ENCODE measurements at regions not wholly inside any gene's neighbourhood (a gene's known extent, or its start where the extent isn't known, plus 50 kb on each side); places are given as distances from the start of the nearest gene placed in this dataset.

- H3K36me3 ChIP-seq (ENCODE audit: control insufficient read depth, insufficient read depth, low read length) = no peaks in the 10 kb centered on the region
- H3K79me2 ChIP-seq (ENCODE audit: control insufficient read depth, insufficient read depth, low read length) = no peaks in the 10 kb centered on the region
- no peak for TF ChIP-seq CTCF (conservative IDR thresholded peaks at IDR 0.05 in 1 of 2, IDR thresholded peaks at IDR 0.05 in 1 of 2; ENCODE audit: low read depth in 1 of 2, low read length in 2 of 2)
- no peak for TF ChIP-seq EZH2 (IDR thresholded peaks at IDR 0.05; ENCODE audit: low read length, missing control alignments)
- peak in 1 of 2 donors; percentile 15 for DNase-seq (ENCODE audit: low read depth in 2 of 2)
- no peaks in the 10 kb centered on the region for H4K20me1 ChIP-seq (ENCODE audit: control insufficient read depth, extremely low read depth, insufficient read depth, low read length)
- H3K4me2 ChIP-seq (ENCODE audit: extremely low read depth, insufficient read depth, low read length) = no peak overlapping the region
- H3K4me3 ChIP-seq (replicated peaks in 1 of 4; ENCODE audit: control extremely low read depth in 1 of 4, insufficient read depth in 1 of 4, low read depth in 3 of 4, low read length in 4 of 4) = no peak overlapping the region
- no peaks in the 10 kb centered on the region for H3K27me3 ChIP-seq (ENCODE audit: control insufficient read depth, insufficient read depth, low read length)
- no peak overlapping the region for H3K27ac ChIP-seq (ENCODE audit: insufficient read depth, low read length)
- H3K9ac ChIP-seq (ENCODE audit: insufficient read depth, low read length) = no peak overlapping the region
- no peaks in the 10 kb centered on the region for H3K4me1 ChIP-seq (ENCODE audit: control insufficient read depth, extremely low read depth, insufficient read depth, low read length)
- H2AFZ ChIP-seq (ENCODE audit: low read length) = no peak overlapping the region
- H3K9me3 ChIP-seq (ENCODE audit: control insufficient read depth, insufficient read depth, low read depth, low read length) = no peaks in the 10 kb centered on the region
Measured at GRCh38 chr5:12911156-12911555, 1006.9 kb upstream of the CTNND2 start.

GRCh38 chr5:12910641-12911040 lies 1006.4 kb upstream of the CTNND2 start:
- H3K9ac ChIP-seq (ENCODE audit: insufficient read depth, low read length) = no peak overlapping the region
- H3K4me2 ChIP-seq (ENCODE audit: extremely low read depth, insufficient read depth, low read length) = no peak overlapping the region
- H3K27me3 ChIP-seq (ENCODE audit: control insufficient read depth, insufficient read depth, low read length) = no peaks in the 10 kb centered on the region
- H3K9me3 ChIP-seq (ENCODE audit: control insufficient read depth, insufficient read depth, low read depth, low read length) = no peaks in the 10 kb centered on the region
- TF ChIP-seq CTCF (conservative IDR thresholded peaks at IDR 0.05 in 1 of 2, IDR thresholded peaks at IDR 0.05 in 1 of 2; ENCODE audit: low read depth in 1 of 2, low read length in 2 of 2) = no peak
- TF ChIP-seq EZH2 (IDR thresholded peaks at IDR 0.05; ENCODE audit: low read length, missing control alignments) = no peak
- H3K4me1 ChIP-seq (ENCODE audit: control insufficient read depth, extremely low read depth, insufficient read depth, low read length) = no peaks in the 10 kb centered on the region
- H4K20me1 ChIP-seq (ENCODE audit: control insufficient read depth, extremely low read depth, insufficient read depth, low read length) = no peaks in the 10 kb centered on the region
- H3K79me2 ChIP-seq (ENCODE audit: control insufficient read depth, insufficient read depth, low read length) = no peaks in the 10 kb centered on the region
- H3K4me3 ChIP-seq (replicated peaks in 1 of 4; ENCODE audit: control extremely low read depth in 1 of 4, insufficient read depth in 1 of 4, low read depth in 3 of 4, low read length in 4 of 4) = no peak overlapping the region
- no peak overlapping the region for H2AFZ ChIP-seq (ENCODE audit: low read length)
- no peak overlapping the region for H3K27ac ChIP-seq (ENCODE audit: insufficient read depth, low read length)
- H3K36me3 ChIP-seq (ENCODE audit: control insufficient read depth, insufficient read depth, low read length) = no peaks in the 10 kb centered on the region
- DNase-seq (ENCODE audit: low read depth in 2 of 2) = peak; percentile 0 to 59

- Histone ChIP-seq H2AFZ (ENCODE audit: low read length) (no peak overlapping the region), H3K27me3 (ENCODE audit: control insufficient read depth, insufficient read depth, low read length) (no peaks in the 10 kb centered on the region), H3K27ac (ENCODE audit: insufficient read depth, low read length) (no peak overlapping the region), H3K9me3 (ENCODE audit: control insufficient read depth, insufficient read depth, low read depth, low read length) (no peaks in the 10 kb centered on the region), H3K79me2 (ENCODE audit: control insufficient read depth, insufficient read depth, low read length) (no peaks in the 10 kb centered on the region), H4K20me1 (ENCODE audit: control insufficient read depth, extremely low read depth, insufficient read depth, low read length) (no peaks in the 10 kb centered on the region), H3K4me1 (ENCODE audit: control insufficient read depth, extremely low read depth, insufficient read depth, low read length) (no peaks in the 10 kb centered on the region), H3K4me2 (ENCODE audit: extremely low read depth, insufficient read depth, low read length) (no peak overlapping the region), H3K9ac (ENCODE audit: insufficient read depth, low read length) (no peak overlapping the region), H3K36me3 (ENCODE audit: control insufficient read depth, insufficient read depth, low read length) (no peaks in the 10 kb centered on the region), H3K4me3 (replicated peaks in 1 of 4; ENCODE audit: control extremely low read depth in 1 of 4, insufficient read depth in 1 of 4, low read depth in 3 of 4, low read length in 4 of 4) (no peak overlapping the region)
- DNase-seq (ENCODE audit: low read depth in 2 of 2) = no peak
- no peak for TF ChIP-seq EZH2 (IDR thresholded peaks at IDR 0.05; ENCODE audit: low read length, missing control alignments)
- TF ChIP-seq CTCF (conservative IDR thresholded peaks at IDR 0.05 in 1 of 2, IDR thresholded peaks at IDR 0.05 in 1 of 2; ENCODE audit: low read depth in 1 of 2, low read length in 2 of 2) = no peak
Measured at GRCh38 chr5:12902611-12903010, 998.4 kb upstream of the CTNND2 start.

Data from fibroblast of lung (primary cell).